ENCODE measurements at regions not wholly inside any gene's neighbourhood (a gene's known extent, or its start where the extent isn't known, plus 50 kb on each side); places are given as distances from the start of the nearest gene placed in this dataset.
"Not testable (repeated sequence)": the region's sequence is repeated elsewhere in the genome, so short reads cannot be mapped to it uniquely, and the experiment has no call there.

DNA sequence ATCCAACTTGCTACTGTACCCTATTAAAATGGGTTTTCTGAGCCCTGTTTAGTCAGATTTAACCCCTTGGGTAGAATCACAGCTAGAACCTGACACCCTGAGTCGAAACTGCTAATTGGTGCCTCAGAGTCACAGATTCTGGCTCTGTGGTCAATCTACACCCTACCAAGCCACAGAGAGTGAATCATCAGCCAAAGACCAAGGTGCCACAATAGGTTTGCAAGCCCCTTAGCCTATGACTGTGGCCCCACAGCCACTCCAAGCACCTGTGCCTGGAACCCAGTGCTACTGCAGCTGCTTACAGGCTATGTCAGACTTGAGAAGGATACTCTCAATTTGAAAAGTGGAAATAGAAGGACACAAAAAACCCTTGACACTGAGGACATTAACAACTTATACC lies 202.8 kb upstream of the KCND2 start:
- Histone ChIP-seq H3K9ac (ENCODE audit: low read depth, low read length) (no peak overlapping the region), H3K36me3 (ENCODE audit: insufficient read depth, low read length) (no peaks in the 10 kb centered on the region), H2AFZ (ENCODE audit: low read depth, low read length) (no peak overlapping the region), H3K79me2 (ENCODE audit: insufficient read depth, low read length) (no peaks in the 10 kb centered on the region), H3K27ac (ENCODE audit: low read length) (no peak overlapping the region), H4K20me1 (ENCODE audit: insufficient read depth, low read length) (no peaks in the 10 kb centered on the region), H3K27me3 (ENCODE audit: insufficient read depth, low read length, poor library complexity) (no peaks in the 10 kb centered on the region), H3K4me3 (ENCODE audit: low read depth in 1 of 2, low read length in 2 of 2) (no peak overlapping the region), H3K9me3 (ENCODE audit: insufficient read depth, low read length, severe bottlenecking) (peaks cover 3% of the 10 kb centered on the region), H3K4me2 (ENCODE audit: insufficient read depth, low read length) (no peak overlapping the region), H3K4me1 (ENCODE audit: insufficient read depth, low read length) (no peaks in the 10 kb centered on the region)
- TF ChIP-seq, protein P1, sequence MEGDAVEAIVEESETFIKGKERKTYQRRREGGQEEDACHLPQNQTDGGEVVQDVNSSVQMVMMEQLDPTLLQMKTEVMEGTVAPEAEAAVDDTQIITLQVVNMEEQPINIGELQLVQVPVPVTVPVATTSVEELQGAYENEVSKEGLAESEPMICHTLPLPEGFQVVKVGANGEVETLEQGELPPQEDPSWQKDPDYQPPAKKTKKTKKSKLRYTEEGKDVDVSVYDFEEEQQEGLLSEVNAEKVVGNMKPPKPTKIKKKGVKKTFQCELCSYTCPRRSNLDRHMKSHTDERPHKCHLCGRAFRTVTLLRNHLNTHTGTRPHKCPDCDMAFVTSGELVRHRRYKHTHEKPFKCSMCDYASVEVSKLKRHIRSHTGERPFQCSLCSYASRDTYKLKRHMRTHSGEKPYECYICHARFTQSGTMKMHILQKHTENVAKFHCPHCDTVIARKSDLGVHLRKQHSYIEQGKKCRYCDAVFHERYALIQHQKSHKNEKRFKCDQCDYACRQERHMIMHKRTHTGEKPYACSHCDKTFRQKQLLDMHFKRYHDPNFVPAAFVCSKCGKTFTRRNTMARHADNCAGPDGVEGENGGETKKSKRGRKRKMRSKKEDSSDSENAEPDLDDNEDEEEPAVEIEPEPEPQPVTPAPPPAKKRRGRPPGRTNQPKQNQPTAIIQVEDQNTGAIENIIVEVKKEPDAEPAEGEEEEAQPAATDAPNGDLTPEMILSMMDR (IDR thresholded peaks at IDR 0.05; ENCODE audit: borderline replicate concordance, extremely low read depth, low read length, poor library complexity, severe bottlenecking), result no peak
- no peak for TF ChIP-seq EZH2 (IDR thresholded peaks at IDR 0.05; ENCODE audit: borderline replicate concordance, low read depth, low read length, severe bottlenecking)
- ATAC-seq (ENCODE audit: insufficient read depth, low read depth) (no peak), DNase-seq (no peak)

- no peak overlapping the region for H2AFZ ChIP-seq (ENCODE audit: low read depth, low read length)
- no peak for TF ChIP-seq EZH2 (IDR thresholded peaks at IDR 0.05; ENCODE audit: borderline replicate concordance, low read depth, low read length, severe bottlenecking)
- TF ChIP-seq, protein P1 (IDR thresholded peaks at IDR 0.05; ENCODE audit: borderline replicate concordance, extremely low read depth, low read length, poor library complexity, severe bottlenecking), result no peak
- no peaks in the 10 kb centered on the region for H3K27me3 ChIP-seq (ENCODE audit: insufficient read depth, low read length, poor library complexity)
- ATAC-seq (ENCODE audit: insufficient read depth, low read depth) (no peak), DNase-seq (no peak)
- no peak overlapping the region for H3K27ac ChIP-seq (ENCODE audit: low read length)
- no peaks in the 10 kb centered on the region for H4K20me1 ChIP-seq (ENCODE audit: insufficient read depth, low read length)
- no peak overlapping the region for H3K4me2 ChIP-seq (ENCODE audit: insufficient read depth, low read length)
- H3K79me2 ChIP-seq (ENCODE audit: insufficient read depth, low read length), result no peaks in the 10 kb centered on the region
- H3K9ac ChIP-seq (ENCODE audit: low read depth, low read length), result no peak overlapping the region
- no peaks in the 10 kb centered on the region for H3K9me3 ChIP-seq (ENCODE audit: insufficient read depth, low read length, severe bottlenecking)
- no peaks in the 10 kb centered on the region for H3K36me3 ChIP-seq (ENCODE audit: insufficient read depth, low read length)
- no peak overlapping the region for H3K4me3 ChIP-seq (ENCODE audit: low read depth in 1 of 2, low read length in 2 of 2)
- no peaks in the 10 kb centered on the region for H3K4me1 ChIP-seq (ENCODE audit: insufficient read depth, low read length)
These were observed 195.2 kb upstream of the KCND2 start for GRCh38 chr7:120077777-120078176.

DNA sequence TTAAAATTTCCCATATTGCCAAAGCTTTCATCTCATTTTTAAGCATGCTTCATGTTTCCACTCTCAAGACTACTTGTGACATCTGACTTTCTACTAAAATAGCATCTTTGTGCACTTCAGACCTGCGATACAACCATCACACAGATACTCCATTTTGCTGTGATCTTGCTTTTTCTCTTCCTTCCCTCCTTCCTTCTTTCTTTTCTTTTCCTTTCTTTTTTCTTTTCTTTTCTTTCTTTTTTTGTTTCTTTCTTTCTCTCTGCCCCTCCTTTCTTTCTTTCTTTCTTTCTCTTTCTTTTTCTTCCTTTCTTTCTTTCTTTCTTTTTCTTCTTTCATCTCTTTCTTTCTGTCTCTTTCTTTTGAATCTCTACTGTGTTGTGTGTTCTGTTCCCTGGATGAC lies 194.0 kb upstream of the KCND2 start:
- TF ChIP-seq, protein P1 (IDR thresholded peaks at IDR 0.05; ENCODE audit: borderline replicate concordance, extremely low read depth, low read length, poor library complexity, severe bottlenecking), result no peak
- no peak for TF ChIP-seq EZH2 (IDR thresholded peaks at IDR 0.05; ENCODE audit: borderline replicate concordance, low read depth, low read length, severe bottlenecking)
- H3K27ac ChIP-seq (ENCODE audit: low read length), result no peak overlapping the region
- no peak overlapping the region for H3K9ac ChIP-seq (ENCODE audit: low read depth, low read length)
- H4K20me1 ChIP-seq (ENCODE audit: insufficient read depth, low read length), result no peaks in the 10 kb centered on the region
- H3K27me3 ChIP-seq (ENCODE audit: insufficient read depth, low read length, poor library complexity), result no peaks in the 10 kb centered on the region
- no peak overlapping the region for H2AFZ ChIP-seq (ENCODE audit: low read depth, low read length)
- no peaks in the 10 kb centered on the region for H3K79me2 ChIP-seq (ENCODE audit: insufficient read depth, low read length)
- H3K4me1 ChIP-seq (ENCODE audit: insufficient read depth, low read length), result no peaks in the 10 kb centered on the region
- H3K4me3 ChIP-seq (ENCODE audit: low read depth in 1 of 2, low read length in 2 of 2), result no peak overlapping the region
- no peak for ATAC-seq (ENCODE audit: insufficient read depth, low read depth)
- no peak overlapping the region for H3K4me2 ChIP-seq (ENCODE audit: insufficient read depth, low read length)
- no peaks in the 10 kb centered on the region for H3K9me3 ChIP-seq (ENCODE audit: insufficient read depth, low read length, severe bottlenecking)
- DNase-seq, result no peak
- no peaks in the 10 kb centered on the region for H3K36me3 ChIP-seq (ENCODE audit: insufficient read depth, low read length)

DNA sequence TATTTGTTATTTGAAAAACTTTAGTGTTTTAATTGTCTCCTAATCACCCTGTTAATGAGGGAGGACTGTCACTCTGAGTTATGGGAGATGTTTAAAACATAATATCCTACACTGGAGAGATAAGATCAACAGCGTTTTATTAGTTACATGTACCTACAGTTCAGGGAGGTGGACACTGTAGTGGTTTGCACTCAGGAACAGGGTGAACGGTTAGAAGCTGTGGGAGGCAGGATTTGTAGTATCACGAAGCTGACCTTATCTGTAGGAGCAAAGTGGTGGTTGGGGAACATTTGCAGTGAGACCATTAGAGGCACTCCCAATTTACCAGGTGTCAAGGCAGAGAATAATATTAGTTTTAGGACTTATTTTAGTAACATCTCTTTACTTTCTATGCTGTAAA lies 193.3 kb upstream of the KCND2 start:
- Histone ChIP-seq H3K79me2 (ENCODE audit: insufficient read depth, low read length) (no peaks in the 10 kb centered on the region), H3K36me3 (ENCODE audit: insufficient read depth, low read length) (no peaks in the 10 kb centered on the region), H3K27me3 (ENCODE audit: insufficient read depth, low read length, poor library complexity) (no peaks in the 10 kb centered on the region), H3K9ac (ENCODE audit: low read depth, low read length) (no peak overlapping the region), H3K4me1 (ENCODE audit: insufficient read depth, low read length) (no peaks in the 10 kb centered on the region), H2AFZ (ENCODE audit: low read depth, low read length) (no peak overlapping the region), H3K27ac (ENCODE audit: low read length) (no peak overlapping the region), H3K9me3 (ENCODE audit: insufficient read depth, low read length, severe bottlenecking) (no peaks in the 10 kb centered on the region), H3K4me3 (ENCODE audit: low read depth in 1 of 2, low read length in 2 of 2) (no peak overlapping the region), H4K20me1 (ENCODE audit: insufficient read depth, low read length) (no peaks in the 10 kb centered on the region), H3K4me2 (ENCODE audit: insufficient read depth, low read length) (no peak overlapping the region)
- DNase-seq (no peak), ATAC-seq (ENCODE audit: insufficient read depth, low read depth) (no peak)
- TF ChIP-seq EZH2 (IDR thresholded peaks at IDR 0.05; ENCODE audit: borderline replicate concordance, low read depth, low read length, severe bottlenecking), result no peak
- TF ChIP-seq, protein P1 (IDR thresholded peaks at IDR 0.05; ENCODE audit: borderline replicate concordance, extremely low read depth, low read length, poor library complexity, severe bottlenecking), result no peak

DNA sequence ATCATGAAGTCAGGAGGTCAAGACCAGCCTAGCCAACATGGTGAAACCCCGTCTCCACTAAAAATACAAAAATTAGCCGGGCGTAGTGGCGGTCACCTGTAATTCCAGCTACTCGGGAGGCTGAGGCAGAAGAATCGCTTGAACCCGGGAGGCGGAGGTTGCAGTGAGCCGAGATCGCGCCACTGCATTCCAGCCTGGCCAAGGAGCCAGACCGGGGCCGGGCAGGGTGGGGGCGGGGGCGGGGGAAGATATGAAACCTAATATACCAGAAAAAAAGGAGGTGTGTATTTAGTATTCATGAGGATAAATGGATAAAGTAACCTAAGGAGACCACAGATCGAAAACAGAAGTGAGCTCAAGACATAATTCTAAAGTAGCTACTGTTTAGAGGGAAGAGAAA lies 186.5 kb upstream of the KCND2 start:
- not testable (repeated sequence) for H3K79me2 ChIP-seq (ENCODE audit: insufficient read depth, low read length)

More for the DNA sequence above, 186.5 kb upstream of the KCND2 start:
- not testable (repeated sequence) for H3K4me2 ChIP-seq (ENCODE audit: insufficient read depth, low read length); H4K20me1 ChIP-seq (ENCODE audit: insufficient read depth, low read length); H3K27ac ChIP-seq (ENCODE audit: low read length); DNase-seq; H3K4me3 ChIP-seq (ENCODE audit: low read depth in 1 of 2, low read length in 2 of 2); H3K27me3 ChIP-seq (ENCODE audit: insufficient read depth, low read length, poor library complexity); H2AFZ ChIP-seq (ENCODE audit: low read depth, low read length); H3K9me3 ChIP-seq (ENCODE audit: insufficient read depth, low read length, severe bottlenecking); H3K9ac ChIP-seq (ENCODE audit: low read depth, low read length); H3K36me3 ChIP-seq (ENCODE audit: insufficient read depth, low read length); H3K4me1 ChIP-seq (ENCODE audit: insufficient read depth, low read length); ATAC-seq (ENCODE audit: insufficient read depth, low read depth)

All from DND-41 (cell line).